NCI-H510A treated with DMSO at 0.1 percent for 48 hours (cell line): ENCODE measurements at regions not wholly inside any gene's neighbourhood (a gene's known extent, or its start where the extent isn't known, plus 50 kb on each side); places are given as distances from the start of the nearest gene placed in this dataset.

ENCODE experiments used
- DNase-seq: peaks from one replicate; lab custom pipeline; 2025; lab: John Stamatoyannopoulos, UW

DNA sequence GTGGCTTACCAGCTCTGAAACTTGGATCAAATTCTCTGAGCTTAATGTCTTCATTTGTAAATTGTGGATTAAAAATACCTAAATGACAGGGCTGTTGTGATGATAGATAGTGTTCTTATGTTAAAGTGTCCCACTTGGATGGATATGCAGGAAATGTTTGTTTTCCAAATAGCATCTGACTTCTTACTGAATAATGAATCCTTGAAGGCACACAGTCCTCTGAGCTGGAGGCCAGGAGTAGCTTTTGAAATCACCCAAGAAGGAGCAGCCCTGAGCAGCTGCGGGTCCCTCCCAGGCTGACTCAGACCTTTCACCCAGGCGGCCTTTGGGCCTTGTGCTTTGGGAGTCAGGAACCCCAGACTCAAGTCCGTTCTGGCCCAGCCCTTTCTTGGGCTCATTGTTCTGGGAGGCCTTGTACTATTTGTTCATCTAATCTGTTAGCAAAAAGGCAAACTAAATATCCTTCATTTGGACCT lies 173.0 kb upstream of the GATA6 start:
- no peak for DNase-seq

DNA sequence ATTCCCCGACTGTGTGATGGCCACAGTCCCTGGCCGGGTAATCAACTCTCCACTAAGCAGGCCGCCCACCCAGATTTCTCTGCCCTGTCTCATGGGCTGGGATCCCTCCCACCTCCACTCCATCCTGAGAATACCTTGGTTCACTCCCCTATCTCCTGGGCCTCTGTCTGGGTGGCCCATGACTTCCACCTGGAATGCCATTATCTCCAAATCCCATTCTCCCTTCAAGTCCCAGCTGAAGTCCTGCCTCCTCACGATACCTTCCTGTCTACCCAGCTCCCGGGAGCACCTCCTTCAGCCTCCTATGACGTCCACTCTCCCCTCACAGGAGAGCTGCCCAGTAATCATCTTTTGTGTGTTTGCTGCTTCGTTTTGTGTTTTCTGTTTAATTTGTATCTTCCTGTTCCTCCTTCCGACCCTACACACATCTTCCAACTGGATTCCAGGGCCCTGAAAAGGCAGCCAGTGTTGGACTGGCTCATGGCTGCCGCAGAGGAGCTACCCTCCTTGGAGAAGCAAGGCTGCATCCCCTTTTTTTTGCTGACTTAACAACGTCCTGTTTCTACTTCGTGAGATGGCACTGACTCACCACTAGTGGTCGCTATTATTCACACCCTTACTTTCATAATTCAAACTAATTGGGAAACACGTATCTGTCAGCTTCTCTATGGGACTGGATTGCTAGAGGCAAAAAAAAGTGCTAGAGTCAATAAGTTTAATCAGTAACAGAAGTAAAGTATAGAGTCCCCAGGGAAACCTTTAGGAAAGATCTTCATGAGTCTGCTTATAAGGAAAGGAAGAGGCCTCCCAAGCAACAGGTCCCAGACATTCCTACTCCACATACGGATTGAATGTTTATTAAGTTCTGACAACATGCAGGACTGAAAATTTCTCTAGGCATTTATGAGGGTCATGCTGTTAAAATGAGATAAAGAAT lies 171.9 kb upstream of the GATA6 start:
- no peak for DNase-seq

DNA sequence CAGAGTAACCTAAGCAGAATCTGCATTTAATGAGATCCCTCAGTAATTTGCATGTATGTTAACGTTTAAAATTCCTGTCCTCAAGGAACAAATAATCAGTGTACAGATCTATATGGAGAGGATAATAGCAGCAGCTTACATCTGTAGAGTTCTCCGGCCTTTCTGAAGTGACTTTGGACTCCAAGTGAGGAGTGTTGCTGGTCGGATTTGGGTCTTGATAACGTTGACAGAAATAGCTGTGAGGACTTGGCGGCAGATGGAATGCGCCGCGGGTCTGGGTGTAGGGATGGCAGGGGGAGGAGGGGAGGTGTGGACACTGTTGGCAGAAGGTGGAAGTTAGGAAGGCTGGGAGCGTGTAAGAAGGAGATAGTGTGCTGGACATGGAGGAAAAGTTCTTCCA lies 170.9 kb upstream of the GATA6 start:
- no peak for DNase-seq

DNA sequence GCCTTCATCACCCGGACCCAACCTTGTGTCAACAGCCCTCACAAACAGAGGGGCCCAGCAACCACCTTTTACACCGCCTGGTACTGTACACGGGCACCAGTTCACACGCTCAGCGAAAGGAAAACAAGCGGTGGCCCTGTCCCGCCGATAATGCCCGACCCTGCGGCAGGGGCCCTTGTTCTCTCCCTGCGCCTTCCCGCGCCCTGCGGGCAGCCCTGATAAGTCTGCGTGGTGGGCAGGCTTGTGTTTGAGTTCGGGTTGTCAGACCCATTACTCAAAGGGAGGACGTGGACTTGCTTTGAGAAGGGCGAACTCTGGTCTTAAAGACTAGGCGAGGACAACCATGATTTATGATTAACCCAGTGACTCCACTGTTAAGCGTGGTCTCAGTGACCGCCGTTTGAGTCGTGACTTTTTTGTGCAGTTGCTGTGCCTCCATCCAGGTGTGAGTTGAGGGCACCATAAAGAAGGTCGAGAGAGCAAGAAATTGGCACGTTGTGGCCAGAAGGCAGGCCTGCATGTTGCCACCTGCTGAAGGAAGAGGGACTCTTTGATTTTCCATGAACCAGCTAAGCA lies 167.4 kb upstream of the GATA6 start:
- DNase-seq, result no peak

DNA sequence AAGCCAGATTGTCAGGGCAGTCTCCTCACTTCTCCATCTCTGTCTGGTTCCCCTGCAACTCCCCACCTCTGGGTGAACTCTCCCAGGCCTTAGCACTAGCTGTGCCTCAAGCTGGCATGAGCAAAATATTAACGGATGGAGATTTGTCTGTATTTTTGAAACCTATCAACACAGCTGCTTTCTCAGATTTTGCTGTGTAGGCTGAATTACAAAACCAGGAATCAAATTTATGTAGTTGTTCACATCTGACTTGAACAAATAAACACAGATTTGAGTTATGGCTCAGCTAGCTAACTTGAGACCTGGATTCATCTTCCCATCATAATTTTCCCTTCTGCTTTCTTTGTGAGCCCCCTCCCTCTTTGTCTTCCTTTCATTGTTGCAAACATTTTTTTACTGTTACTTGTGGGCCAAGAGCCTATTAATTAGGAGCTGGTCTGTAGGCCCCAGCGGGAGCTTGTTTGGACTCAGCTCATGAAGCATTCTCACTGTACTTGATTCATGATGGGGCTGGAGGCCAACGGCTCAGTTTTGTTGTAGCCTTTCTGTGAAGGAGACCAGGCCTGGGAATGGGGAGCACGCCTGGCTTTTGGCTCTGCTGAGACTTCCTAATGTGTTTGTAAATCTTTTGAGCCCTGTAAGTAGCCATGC lies 164.1 kb upstream of the GATA6 start:
- DNase-seq, result no peak

DNA sequence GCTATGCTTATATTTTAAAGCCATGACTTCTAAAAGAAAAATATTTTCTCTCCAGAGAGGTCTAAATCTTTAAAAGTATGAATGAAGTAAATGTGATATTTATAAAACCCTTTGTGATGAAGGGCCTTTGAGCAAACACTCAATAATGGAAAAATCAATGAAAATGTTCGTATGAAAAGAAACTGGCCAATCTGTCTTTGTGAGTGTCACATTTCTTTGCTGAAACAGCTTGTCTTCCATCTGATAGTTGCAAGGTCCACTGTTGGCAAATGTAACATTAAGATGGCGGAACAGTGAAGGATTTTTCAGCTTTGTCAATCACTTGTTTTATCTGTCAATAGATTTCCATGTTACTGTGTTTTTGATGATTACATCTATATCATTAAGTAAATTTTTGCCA lies 162.9 kb upstream of the GATA6 start:
- DNase-seq, result no peak

DNA sequence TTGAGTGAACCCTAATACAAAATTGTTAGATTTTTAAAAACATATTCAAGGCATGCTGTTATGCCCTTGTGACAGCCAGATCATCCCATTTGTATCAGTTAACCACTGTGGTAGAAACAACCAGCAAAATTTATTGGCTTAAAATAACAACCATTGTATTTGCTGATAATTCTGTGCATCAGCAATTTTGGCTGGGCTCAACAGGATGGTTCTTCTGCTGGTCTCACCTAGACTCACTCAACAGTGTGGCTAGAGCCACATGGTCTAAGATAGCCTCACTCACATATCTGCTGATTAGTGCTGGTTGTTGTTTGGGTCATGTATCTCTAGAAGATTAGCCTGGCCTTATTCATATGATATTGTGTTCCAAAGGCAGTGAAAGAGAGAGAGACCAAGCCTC lies 160.1 kb upstream of the GATA6 start:
- no peak for DNase-seq

DNA sequence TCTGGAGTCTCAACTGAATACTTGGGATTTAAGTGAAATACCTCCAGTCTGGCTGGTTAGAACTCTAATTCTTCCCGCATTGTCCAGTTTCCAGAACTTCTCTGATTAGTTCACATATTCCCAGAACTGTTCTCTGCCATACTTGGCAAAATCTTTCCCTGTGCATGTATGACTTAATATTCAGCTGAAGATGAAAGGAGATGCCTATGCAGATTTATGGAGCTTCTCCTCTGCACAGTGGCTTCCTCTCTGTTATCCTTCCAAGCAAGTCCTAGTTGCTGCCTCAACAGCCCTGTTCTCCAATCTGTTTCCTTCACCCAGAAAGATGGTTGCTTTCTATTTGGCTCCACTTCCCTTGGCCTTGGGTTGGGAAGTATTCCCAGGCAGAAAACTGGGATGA lies 155.4 kb upstream of the GATA6 start:
- DNase-seq, result no peak

DNA sequence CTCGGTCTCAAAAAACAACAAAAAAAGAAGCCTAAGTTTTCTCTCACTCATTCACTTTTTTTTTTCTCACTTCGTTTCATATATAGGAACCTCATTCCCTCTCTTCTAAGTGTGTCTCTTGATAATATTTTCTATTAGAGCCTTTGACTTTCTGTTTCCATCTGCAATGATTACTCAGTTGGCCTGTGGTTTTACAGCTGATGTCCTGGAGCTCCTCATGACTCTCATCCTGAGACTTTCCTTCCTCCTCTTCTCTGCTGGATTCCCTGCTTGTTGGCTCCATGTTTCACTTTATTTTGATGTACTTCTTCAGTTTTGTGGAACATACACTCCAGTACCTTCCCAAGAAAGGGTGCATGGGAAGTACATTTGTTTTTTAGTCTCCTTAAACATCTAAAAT lies 154.2 kb upstream of the GATA6 start:
- no peak for DNase-seq

DNA sequence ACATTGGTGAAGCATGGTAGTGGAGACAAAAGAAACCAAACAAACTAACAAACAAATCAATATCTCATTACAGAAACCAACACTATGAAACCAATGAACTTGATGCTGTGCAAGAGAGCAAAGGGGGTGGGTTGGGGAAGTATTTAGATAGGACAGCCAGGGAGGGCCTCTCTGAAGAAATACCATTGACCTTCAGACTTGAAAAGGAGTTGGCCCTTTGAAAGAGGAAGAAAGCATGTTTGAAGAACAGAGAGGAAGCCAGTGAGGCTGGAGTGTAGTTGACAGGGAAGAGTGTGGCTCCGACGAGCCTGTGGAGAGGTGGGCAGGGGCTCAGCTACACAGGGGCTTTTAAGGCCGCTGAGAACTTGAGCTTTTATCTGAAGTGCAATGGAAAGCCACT lies 151.0 kb upstream of the GATA6 start:
- no peak for DNase-seq

DNA sequence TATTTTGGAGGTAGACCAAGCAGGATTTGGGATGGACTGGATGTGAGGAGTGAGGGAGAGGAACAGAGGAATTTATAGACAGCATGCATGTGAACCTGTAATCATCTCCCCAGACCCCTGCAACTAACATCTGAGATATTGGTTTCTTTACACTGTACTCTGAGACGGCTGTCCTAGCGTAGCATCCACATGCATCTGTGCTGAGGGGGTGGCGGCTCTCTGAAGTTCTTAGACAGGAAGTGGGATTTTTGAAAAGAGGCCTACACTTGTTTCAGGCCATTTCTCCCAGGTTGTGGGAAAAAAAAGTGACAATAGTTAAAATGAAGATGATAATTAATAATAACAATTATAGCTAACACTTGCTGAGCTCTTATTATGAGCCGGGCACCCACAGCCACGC lies 150.2 kb upstream of the GATA6 start:
- DNase-seq, result no peak

DNA sequence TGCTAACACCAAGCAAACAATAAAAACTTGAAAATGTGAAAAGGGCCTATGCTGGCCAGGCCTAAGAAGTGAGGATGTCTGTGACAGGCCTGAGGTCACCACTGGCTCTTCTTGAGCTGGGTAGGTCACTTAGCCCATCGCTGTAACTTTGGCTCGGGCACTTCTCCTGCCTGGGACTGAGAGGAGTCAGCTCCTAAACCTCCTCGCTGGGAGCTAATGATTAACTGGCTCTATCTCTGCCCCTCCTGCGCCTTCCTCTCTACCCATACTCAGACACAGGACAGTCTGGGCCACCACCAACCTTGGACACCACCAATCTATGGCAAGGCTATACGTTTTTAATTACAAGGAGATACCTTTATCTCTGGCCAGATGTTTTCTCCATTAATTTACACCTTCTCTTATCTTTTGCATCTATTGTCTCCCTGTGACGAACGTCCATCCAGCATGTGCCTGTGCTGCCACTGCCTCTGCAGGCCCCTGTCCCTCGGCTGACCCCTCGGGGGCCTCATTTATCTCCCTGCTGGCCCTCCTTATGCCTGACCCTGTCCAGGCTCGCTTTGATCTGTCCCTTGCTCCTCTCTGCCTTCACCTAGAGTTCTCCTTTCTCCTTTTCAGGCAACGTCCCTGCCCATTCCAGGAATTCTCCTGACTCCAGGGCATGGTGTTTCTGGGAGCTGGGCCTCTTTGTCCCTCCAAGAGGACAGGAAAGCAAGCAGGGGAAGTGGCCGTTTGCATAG lies 149.1 kb upstream of the GATA6 start:
- no peak for DNase-seq

DNA sequence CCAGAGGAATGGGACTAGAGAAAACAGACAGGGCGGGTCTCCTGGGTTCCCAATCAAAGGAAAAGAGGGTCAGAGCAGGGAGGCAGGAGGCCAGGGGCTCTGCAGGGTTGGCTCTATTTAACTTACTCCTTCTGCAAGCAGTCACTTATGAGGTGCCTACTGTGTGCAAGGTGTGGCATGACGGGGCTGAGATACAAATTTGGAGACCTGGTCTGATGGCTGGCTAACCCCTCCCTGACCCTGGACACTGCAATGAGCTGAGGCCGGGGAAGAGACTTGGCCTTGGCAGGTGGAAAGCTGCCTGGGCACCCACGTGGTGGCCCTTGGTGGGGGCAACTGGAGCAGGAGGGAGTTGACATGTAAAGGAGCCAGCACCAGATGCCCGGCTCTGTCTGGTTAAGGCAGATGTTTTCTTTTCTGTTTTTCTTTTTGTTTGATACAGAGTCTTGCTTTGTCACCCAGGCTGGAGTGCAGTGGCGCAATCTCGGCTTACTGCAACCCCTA lies 148.5 kb upstream of the GATA6 start:
- no peak for DNase-seq

DNA sequence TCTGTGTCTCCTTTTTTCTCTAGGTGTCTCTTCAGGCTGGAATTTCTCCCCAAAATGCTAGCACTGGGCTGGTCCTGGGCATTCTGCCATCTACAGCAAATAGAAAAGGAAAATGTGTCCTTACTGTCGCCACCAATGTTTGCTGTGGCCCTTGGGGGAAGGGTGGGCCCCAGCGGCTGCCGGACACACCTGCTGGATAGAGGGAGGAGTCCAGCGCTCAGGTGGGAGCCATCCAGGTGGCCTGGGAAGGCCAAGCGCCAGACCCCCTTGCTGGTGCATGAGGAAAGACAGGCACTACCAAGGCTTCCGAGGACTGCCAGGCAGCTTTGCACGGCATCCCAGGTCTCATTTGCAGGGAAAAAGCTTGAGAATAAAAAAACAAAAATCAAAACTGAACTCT lies 147.7 kb upstream of the GATA6 start:
- DNase-seq, result no peak

DNA sequence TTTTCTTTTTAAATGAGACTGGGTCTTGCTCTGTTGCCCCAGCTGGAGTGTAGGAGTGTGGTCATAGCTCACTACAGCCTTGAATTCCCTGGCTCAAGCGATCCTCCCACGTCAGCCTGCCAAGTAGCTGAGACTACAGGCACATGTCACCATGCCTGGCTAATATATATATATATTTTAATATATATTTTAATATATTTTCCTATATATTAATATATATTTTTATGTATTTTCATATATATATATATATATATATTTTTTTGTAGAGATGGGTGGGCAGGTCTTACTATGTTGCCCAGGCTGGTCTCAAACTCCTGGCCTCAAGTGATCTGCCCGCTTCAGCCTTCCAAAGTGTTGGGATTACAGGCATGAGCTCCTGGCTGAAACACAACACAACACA lies 144.5 kb upstream of the GATA6 start:
- DNase-seq, result no peak

DNA sequence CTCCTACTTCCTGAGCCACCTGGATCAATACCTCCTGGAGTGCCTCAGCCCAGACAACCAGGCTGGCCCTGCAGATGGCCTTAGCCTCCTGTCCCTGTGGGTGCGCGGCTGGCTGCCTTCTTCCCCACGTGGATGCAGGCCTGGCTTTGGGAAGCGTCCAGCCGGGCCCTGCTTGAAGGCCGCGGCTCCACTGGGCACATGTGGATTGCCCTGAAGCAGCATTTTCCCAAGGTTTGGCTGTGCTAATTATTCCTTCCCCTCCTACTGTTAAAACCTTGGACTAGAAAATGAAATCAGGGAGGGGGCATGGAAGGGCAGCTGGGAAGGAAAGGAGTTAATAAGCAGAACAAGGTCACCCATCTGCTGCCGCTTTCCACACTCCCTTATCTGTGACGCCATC lies 143.0 kb upstream of the GATA6 start:
- DNase-seq, result no peak

DNA sequence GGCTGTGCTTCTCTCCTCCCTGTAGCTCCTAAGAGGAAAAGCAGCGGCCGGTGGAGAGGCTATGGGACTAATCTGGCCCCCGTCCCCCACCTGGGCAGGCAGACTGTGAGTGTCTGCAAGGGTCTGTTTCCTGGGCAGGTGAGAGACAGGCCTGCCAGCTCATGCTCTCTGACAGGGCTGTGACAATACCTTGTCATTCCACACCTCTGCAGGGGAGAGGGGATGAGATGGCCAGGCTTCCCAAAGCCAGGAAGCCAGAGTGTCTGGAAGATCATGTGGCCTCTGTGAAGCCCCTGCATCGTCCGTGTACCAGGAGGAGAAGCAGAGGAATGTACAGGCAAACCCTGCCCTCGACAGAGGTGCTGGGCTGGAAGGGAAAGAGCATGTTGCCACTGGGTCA lies 142.5 kb upstream of the GATA6 start:
- no peak for DNase-seq

DNA sequence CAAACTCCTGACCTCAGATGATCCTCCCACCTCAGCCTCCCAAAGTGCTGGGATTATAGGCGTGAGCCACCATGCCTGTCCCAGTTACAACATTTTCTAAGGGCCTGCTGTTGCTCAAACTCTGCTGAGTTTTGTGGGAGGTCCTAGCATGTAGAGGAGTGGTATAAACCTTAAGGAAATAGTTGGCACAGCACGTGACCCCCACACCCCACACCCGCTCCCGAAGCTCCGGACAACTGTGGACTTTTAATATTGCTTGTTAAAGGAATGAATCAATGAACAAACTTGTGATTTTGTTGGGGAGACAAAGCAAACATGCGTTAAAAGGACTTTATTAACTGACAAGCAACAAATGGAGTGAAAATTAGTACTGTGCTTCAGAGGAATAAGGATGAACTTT lies 137.8 kb upstream of the GATA6 start:
- DNase-seq, result no peak

DNA sequence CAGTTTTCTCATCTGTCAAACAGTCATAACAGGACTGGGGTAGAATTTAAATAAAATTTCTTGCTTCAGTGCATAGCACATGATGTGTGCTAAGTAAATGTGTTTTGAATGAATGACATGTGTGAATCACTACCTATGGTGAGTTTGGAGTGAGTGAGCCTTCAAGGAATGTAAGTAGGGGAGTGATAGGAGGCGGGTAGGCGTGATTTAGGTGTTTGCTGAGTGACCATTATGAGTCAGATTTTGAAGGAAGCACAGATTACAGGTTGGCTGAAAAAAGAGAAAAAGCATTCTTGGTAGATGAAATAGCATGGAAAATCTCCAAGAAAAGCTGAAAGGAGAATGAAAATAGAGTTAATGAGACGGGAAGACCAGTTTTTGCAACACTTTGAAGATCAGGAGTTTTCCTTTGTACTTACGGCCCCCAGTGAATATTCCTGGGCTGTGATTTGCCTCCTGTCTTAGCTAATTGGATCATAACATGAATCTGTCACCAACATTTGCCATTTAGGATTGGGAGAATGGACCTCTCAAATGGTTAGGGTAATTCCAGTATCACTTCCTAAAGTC lies 136.9 kb upstream of the GATA6 start:
- no peak for DNase-seq

DNA sequence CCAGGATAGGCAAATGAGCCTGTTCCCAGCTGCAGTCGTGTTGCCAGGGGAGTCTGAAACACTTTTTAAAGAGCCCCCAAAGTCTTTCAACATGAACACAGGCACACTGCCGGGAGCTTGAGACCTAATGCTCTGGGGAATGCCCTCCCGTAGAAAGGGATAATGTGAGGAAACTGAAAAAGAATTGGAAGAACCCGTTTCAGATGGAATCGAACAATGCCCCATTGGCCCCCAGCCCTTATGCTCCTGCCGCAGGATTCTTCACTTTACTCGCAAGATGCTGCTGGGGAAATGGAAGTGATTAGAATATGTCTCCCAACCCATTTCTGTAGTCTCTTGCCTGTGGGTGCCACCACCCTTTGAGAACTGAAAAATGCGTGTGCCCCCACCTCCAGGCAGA lies 136.3 kb upstream of the GATA6 start:
- DNase-seq, result no peak

DNA sequence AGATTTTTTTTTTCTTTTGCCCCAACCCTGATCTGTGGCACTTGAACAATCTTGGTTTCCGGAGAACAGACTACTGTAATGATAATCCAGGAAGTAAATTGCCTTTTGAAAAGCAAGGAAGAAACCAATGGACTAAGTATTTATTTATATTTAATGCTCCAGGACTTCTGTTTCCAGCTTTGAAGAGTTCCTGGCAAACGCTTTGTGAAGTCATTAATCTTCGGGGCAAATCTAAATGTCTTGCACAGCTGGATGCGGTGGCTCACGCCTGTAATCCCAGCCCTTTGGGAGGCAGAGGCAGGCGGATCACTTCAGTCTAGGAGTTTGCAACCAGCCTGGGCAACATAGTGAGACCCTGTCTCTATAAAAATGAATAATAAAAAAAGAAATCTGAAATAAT lies 135.1 kb upstream of the GATA6 start:
- DNase-seq, result no peak

DNA sequence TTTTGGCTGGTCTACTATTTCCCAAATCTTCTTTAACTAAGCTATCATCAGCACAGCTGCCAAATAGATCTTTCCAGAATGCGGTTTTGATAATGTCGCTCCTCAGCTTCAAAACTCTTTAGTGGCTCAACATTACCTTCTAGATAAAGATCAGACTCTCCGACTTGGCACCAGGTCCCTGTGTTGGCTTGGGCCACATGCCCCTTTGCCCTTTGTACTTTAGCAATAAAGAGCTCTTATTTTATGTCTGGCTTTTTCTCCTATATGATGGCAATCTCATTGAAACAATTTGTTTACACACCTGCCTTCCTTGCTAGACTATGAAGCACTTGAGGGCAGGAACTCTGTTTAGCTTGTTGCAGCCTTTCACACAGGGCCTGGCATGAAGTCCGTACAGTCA lies 128.9 kb upstream of the GATA6 start:
- no peak for DNase-seq
